ENCODE measurements at regions not wholly inside any gene's neighbourhood (a gene's known extent, or its start where the extent isn't known, plus 50 kb on each side); places are given as distances from the start of the nearest gene placed in this dataset.

GRCh38 chr4:25585901-25586523, 69.6 kb upstream of the SLC34A2 start:
- Histone ChIP-seq H3K9me3 (no peaks in the 10 kb centered on the region), H3K4me3 (no peak overlapping the region), H3K27ac (no peak overlapping the region), H3K27me3 (no peaks in the 10 kb centered on the region), H3K4me1 (no peaks in the 10 kb centered on the region), H3K36me3 (no peaks in the 10 kb centered on the region)
- intact Hi-C loops (cut with DNase I; ENCODE audit: low total_unique reads) (no loop called here), in situ Hi-C loops (cut with MboI; ENCODE audit: low pct_ligation_motif_present in 1 of 4, low pct_unique_long_range_greater_than_20kb in 1 of 4, low sequenced_read_pairs in 3 of 4) (no loop called here)
- DNase-seq = no peak
- WGBS, 2 donors (ENCODE audit: low coverage in 1 of 2) = 89% methylated on average over 9 of the region's 9 CpGs; no CpG with 5 or more reads in 1 of the 2 donors
- no peak for TF ChIP-seq POLR2A (IDR thresholded peaks at IDR 0.05)

- Histone ChIP-seq H3K4me3 (no peak overlapping the region), H3K36me3 (no peaks in the 10 kb centered on the region), H3K27ac (no peak overlapping the region), H3K27me3 (no peaks in the 10 kb centered on the region), H3K4me1 (no peaks in the 10 kb centered on the region), H3K9me3 (no peaks in the 10 kb centered on the region)
- 87 to 100% methylated on average over 1 to 7 of the region's 7 CpGs for WGBS, 2 donors (ENCODE audit: low coverage in 1 of 2)
- TF ChIP-seq POLR2A (IDR thresholded peaks at IDR 0.05) (no peak), POLR2AphosphoS5 (IDR thresholded peaks at IDR 0.05) (no peak), CTCF (IDR thresholded peaks at IDR 0.05) (no peak), EP300 (IDR thresholded peaks at IDR 0.05; ENCODE audit: low read depth) (no peak)
- in situ Hi-C loops (cut with MboI; ENCODE audit: low pct_ligation_motif_present in 1 of 4, low pct_unique_long_range_greater_than_20kb in 1 of 4, low sequenced_read_pairs in 3 of 4) (no loop called here), intact Hi-C loops (cut with DNase I; ENCODE audit: low total_unique reads) (no loop called here)
- DNase-seq = no peak
Observed at GRCh38 chr4:25588206-25588605, 67.4 kb upstream of the SLC34A2 start.

GRCh38 chr4:25590171-25590570, 65.5 kb upstream of the SLC34A2 start:
- H3K9me3 ChIP-seq = no peaks in the 10 kb centered on the region
- H3K36me3 ChIP-seq = no peaks in the 10 kb centered on the region
- 81 to 87% methylated on average over 5 of the region's 5 CpGs for WGBS, 2 donors (ENCODE audit: low coverage in 1 of 2)
- intact Hi-C loops (cut with DNase I; ENCODE audit: low total_unique reads) (no loop called here), in situ Hi-C loops (cut with MboI; ENCODE audit: low pct_ligation_motif_present in 1 of 4, low pct_unique_long_range_greater_than_20kb in 1 of 4, low sequenced_read_pairs in 3 of 4) (no loop called here)
- H3K4me3 ChIP-seq = no peak overlapping the region
- no peaks in the 10 kb centered on the region for H3K4me1 ChIP-seq
- no peak overlapping the region for H3K27ac ChIP-seq
- H3K27me3 ChIP-seq = no peaks in the 10 kb centered on the region
- no peak for DNase-seq
- TF ChIP-seq POLR2A (IDR thresholded peaks at IDR 0.05) (no peak), CTCF (IDR thresholded peaks at IDR 0.05) (no peak)

- TF ChIP-seq CTCF (IDR thresholded peaks at IDR 0.05) (no peak), POLR2AphosphoS5 (IDR thresholded peaks at IDR 0.05) (no peak), EP300 (IDR thresholded peaks at IDR 0.05; ENCODE audit: low read depth) (no peak), POLR2A (IDR thresholded peaks at IDR 0.05) (no peak)
- Histone ChIP-seq H3K9me3 (peaks cover 6 to 10% of the 10 kb centered on the region in 2 donors), H3K27me3 (no peaks in the 10 kb centered on the region), H3K4me3 (no peak overlapping the region), H3K4me1 (no peaks in the 10 kb centered on the region), H3K36me3 (no peaks in the 10 kb centered on the region), H3K27ac (no peak overlapping the region)
- 67 to 76% methylated on average over 3 to 5 of the region's 5 CpGs for WGBS, 2 donors (ENCODE audit: low coverage in 1 of 2)
- no peak for DNase-seq
- intact Hi-C loops (cut with DNase I; ENCODE audit: low total_unique reads) = no loop called here
- in situ Hi-C loops (cut with MboI; ENCODE audit: low pct_ligation_motif_present in 1 of 4, low pct_unique_long_range_greater_than_20kb in 1 of 4, low sequenced_read_pairs in 3 of 4) = no loop called here
Observed at GRCh38 chr4:25592736-25593135, 62.9 kb upstream of the SLC34A2 start.
